GM12873 (cell line): ENCODE measurements at regions not wholly inside any gene's neighbourhood (a gene's known extent, or its start where the extent isn't known, plus 50 kb on each side); places are given as distances from the start of the nearest gene placed in this dataset.

Source experiments
- CTCF ChIP-seq: IDR thresholded peaks from 2 replicates; pipeline ENCODE4 v1.5.1; 2012; ENCODE audit warnings: low read depth, mild to moderate bottlenecking, moderate library complexity, low read length, control low read depth; ENCODE audit not compliant: insufficient read depth; ENCODE audit errors: missing control alignments

GRCh38 chr4:9703391-9703790 lies 78.0 kb upstream of the DRD5 start:
- peak; percentile 78 for TF ChIP-seq CTCF

- no peak for TF ChIP-seq CTCF
Observed at GRCh38 chr4:9704551-9705332, 76.7 kb upstream of the DRD5 start.

- TF ChIP-seq CTCF: no peak
Observed at GRCh38 chr4:9709724-9710123, 71.7 kb upstream of the DRD5 start.

GRCh38 chr4:9716093-9716492 lies 65.3 kb upstream of the DRD5 start:
- no peak for TF ChIP-seq CTCF
